ENCODE measurements at regions not wholly inside any gene's neighbourhood (a gene's known extent, or its start where the extent isn't known, plus 50 kb on each side); places are given as distances from the start of the nearest gene placed in this dataset.

GRCh38 chr2:142542431-142542910, 335.0 kb upstream of the KYNU start:
- Mint-ChIP-seq H3K9me3 (ENCODE audit: unreplicated experiment) (peaks cover 3% of the 10 kb centered on the region), H3K27ac (ENCODE audit: unreplicated experiment) (no peak overlapping the region), H3K4me3 (ENCODE audit: unreplicated experiment) (no peak overlapping the region), H3K36me3 (ENCODE audit: unreplicated experiment) (no peaks in the 10 kb centered on the region), H3K27me3 (ENCODE audit: unreplicated experiment) (no peaks in the 10 kb centered on the region), H3K4me1 (ENCODE audit: unreplicated experiment) (peaks cover 19% of the 10 kb centered on the region)
- DNase-seq (ENCODE audit: extremely low spot score, unreplicated experiment): no peak
- no peak for TF ChIP-seq CTCF (IDR thresholded peaks at IDR 0.05)

GRCh38 chr2:142536966-142537365, 340.5 kb upstream of the KYNU start:
- Mint-ChIP-seq H3K4me1 (ENCODE audit: unreplicated experiment) (peaks cover 5% of the 10 kb centered on the region), H3K9me3 (ENCODE audit: unreplicated experiment) (no peaks in the 10 kb centered on the region), H3K27me3 (ENCODE audit: unreplicated experiment) (no peaks in the 10 kb centered on the region), H3K4me3 (ENCODE audit: unreplicated experiment) (no peak overlapping the region), H3K27ac (ENCODE audit: unreplicated experiment) (no peak overlapping the region), H3K36me3 (ENCODE audit: unreplicated experiment) (no peaks in the 10 kb centered on the region)
- no peak for TF ChIP-seq CTCF (IDR thresholded peaks at IDR 0.05)
- DNase-seq (ENCODE audit: extremely low spot score, unreplicated experiment): no peak

GRCh38 chr2:142536492-142536891, 341.0 kb upstream of the KYNU start:
- no peak overlapping the region for H3K27ac Mint-ChIP-seq (ENCODE audit: unreplicated experiment)
- H3K27me3 Mint-ChIP-seq (ENCODE audit: unreplicated experiment): no peaks in the 10 kb centered on the region
- no peak for DNase-seq (ENCODE audit: extremely low spot score, unreplicated experiment)
- H3K36me3 Mint-ChIP-seq (ENCODE audit: unreplicated experiment): no peaks in the 10 kb centered on the region
- peaks cover 5% of the 10 kb centered on the region for H3K4me1 Mint-ChIP-seq (ENCODE audit: unreplicated experiment)
- no peaks in the 10 kb centered on the region for H3K9me3 Mint-ChIP-seq (ENCODE audit: unreplicated experiment)
- no peak overlapping the region for H3K4me3 Mint-ChIP-seq (ENCODE audit: unreplicated experiment)
- no peak for TF ChIP-seq CTCF (IDR thresholded peaks at IDR 0.05)

- H3K4me1 Mint-ChIP-seq (ENCODE audit: unreplicated experiment): peaks cover 5% of the 10 kb centered on the region
- H3K4me3 Mint-ChIP-seq (ENCODE audit: unreplicated experiment): no peak overlapping the region
- H3K9me3 Mint-ChIP-seq (ENCODE audit: unreplicated experiment): no peaks in the 10 kb centered on the region
- TF ChIP-seq CTCF (IDR thresholded peaks at IDR 0.05): no peak
- no peak for DNase-seq (ENCODE audit: extremely low spot score, unreplicated experiment)
- H3K27ac Mint-ChIP-seq (ENCODE audit: unreplicated experiment): no peak overlapping the region
- H3K36me3 Mint-ChIP-seq (ENCODE audit: unreplicated experiment): no peaks in the 10 kb centered on the region
- H3K27me3 Mint-ChIP-seq (ENCODE audit: unreplicated experiment): no peaks in the 10 kb centered on the region
These were observed 342.2 kb upstream of the KYNU start for GRCh38 chr2:142535311-142535710.

DNA sequence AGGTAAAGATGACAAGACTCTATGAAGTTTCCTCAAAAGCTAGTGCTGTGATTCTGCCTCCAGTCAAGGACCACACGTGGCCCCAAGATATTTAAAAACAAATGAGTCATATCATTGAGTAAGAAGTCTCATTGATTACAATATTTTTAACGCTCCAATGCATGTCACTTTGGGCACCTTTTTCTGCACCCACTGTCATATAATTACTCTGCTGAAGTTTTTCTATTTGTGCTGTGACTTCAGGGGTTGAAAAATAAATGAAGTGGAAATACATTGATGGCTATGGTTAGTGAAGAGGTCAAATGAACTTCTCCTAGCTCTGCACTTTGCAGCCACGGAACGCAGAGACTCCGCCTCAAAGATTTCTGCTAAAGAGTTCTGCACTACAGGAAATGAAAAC, 344.3 kb upstream of the KYNU start:
- TF ChIP-seq CTCF (IDR thresholded peaks at IDR 0.05): no peak
- Mint-ChIP-seq H3K27ac (ENCODE audit: unreplicated experiment) (no peak overlapping the region), H3K4me3 (ENCODE audit: unreplicated experiment) (no peak overlapping the region), H3K9me3 (ENCODE audit: unreplicated experiment) (no peaks in the 10 kb centered on the region), H3K36me3 (ENCODE audit: unreplicated experiment) (no peaks in the 10 kb centered on the region), H3K4me1 (ENCODE audit: unreplicated experiment) (peaks cover 5% of the 10 kb centered on the region), H3K27me3 (ENCODE audit: unreplicated experiment) (no peaks in the 10 kb centered on the region)
- DNase-seq (ENCODE audit: extremely low spot score, unreplicated experiment): no peak
